ENCODE measurements at regions not wholly inside any gene's neighbourhood (a gene's known extent, or its start where the extent isn't known, plus 50 kb on each side); places are given as distances from the start of the nearest gene placed in this dataset.

DNA sequence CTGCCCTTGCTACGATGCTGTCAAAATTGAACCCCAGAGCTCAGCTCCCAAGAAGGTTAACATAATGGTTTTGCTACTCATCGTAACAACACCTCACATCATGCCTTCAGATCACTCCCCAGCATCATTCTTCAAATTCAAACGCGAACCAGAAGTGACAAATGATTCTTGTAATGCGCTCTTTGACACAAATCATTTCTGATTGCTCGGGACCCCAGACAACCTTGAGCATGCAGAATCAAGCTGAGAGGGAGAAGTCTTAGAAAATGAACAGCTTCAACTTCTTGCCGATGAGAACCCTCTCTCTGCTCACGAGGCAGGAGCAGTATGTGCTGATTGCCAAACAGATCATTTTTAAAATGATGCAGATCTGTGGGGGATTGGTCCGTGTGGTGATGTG, 241.0 kb upstream of the ASIC2 start:
- DNase-seq = no peak
- WGBS, 4 donors = 31 to 49% (median 41%) methylated on average over 9 of the region's 9 CpGs
- Histone ChIP-seq H3K27me3 (no peaks in the 10 kb centered on the region), H3K9me3 (replicated peaks in 1 of 3) (no peaks in the 10 kb centered on the region), H3K27ac (no peak overlapping the region), H3K4me3 (no peak overlapping the region), H3K36me3 (replicated peaks in 1 of 2) (no peaks in the 10 kb centered on the region), H3K4me1 (replicated peaks in 1 of 2) (no peaks in the 10 kb centered on the region)
- TF ChIP-seq POLR2A (IDR thresholded peaks at IDR 0.05) = no peak
- TF ChIP-seq, protein P1, sequence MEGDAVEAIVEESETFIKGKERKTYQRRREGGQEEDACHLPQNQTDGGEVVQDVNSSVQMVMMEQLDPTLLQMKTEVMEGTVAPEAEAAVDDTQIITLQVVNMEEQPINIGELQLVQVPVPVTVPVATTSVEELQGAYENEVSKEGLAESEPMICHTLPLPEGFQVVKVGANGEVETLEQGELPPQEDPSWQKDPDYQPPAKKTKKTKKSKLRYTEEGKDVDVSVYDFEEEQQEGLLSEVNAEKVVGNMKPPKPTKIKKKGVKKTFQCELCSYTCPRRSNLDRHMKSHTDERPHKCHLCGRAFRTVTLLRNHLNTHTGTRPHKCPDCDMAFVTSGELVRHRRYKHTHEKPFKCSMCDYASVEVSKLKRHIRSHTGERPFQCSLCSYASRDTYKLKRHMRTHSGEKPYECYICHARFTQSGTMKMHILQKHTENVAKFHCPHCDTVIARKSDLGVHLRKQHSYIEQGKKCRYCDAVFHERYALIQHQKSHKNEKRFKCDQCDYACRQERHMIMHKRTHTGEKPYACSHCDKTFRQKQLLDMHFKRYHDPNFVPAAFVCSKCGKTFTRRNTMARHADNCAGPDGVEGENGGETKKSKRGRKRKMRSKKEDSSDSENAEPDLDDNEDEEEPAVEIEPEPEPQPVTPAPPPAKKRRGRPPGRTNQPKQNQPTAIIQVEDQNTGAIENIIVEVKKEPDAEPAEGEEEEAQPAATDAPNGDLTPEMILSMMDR (IDR thresholded peaks at IDR 0.05) = no peak
- intact Hi-C loops (cut with DNase I) = no loop called here

DNA sequence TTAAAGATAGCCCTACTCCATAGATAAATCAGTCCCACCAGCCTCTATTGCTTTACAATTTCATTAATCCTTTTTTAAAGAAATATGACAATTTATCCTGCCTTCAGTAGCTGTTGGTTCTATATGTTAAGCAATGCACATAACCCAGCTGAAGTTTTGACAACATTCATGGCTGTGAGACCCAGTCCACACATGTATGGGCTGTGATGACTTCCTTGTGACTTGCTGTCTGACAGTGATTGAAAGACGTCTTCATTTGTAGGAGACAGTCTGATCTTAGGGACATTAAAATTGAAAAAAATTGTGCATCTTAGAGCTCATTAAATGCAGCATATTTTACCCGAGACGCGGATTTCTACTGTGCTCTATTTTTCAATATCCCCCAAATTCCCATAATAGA, 252.0 kb upstream of the ASIC2 start:
- no peak for DNase-seq
- no peak for TF ChIP-seq POLR2A (IDR thresholded peaks at IDR 0.05)
- TF ChIP-seq, protein P1 (IDR thresholded peaks at IDR 0.05) = no peak
- Histone ChIP-seq H3K27ac (no peak overlapping the region), H3K4me3 (no peak overlapping the region), H3K9me3 (replicated peaks in 1 of 3) (no peaks in the 10 kb centered on the region), H3K27me3 (no peaks in the 10 kb centered on the region), H3K4me1 (replicated peaks in 1 of 2) (no peaks in the 10 kb centered on the region), H3K36me3 (replicated peaks in 1 of 2) (no peaks in the 10 kb centered on the region)
- intact Hi-C loops (cut with DNase I) = no loop called here
- 73 to 87% (median 83%) methylated on average over 4 of the region's 4 CpGs for WGBS, 4 donors

DNA sequence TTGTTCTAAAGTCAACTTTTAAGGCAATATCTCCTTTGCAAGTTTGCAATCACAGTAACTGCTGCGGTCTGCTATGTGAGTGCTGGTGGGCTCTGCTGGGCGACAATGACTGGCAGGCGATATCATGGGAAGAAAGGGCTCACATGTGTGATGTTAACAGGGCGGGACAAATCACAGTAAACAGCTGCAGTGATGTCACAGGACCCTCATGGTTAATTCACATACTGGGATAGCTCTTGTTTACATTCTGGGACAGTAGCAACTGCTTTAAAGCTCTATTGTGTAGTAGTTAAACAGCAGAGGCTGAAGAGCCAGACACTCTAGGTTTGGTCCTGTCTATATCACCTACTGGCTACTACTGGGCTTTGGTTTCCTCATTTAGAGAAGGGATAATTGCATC, 257.2 kb upstream of the ASIC2 start:
- H3K4me1 ChIP-seq (replicated peaks in 1 of 2) = no peaks in the 10 kb centered on the region
- no peaks in the 10 kb centered on the region for H3K36me3 ChIP-seq (replicated peaks in 1 of 2)
- H3K9me3 ChIP-seq (replicated peaks in 1 of 3) = no peaks in the 10 kb centered on the region
- no peak overlapping the region for H3K4me3 ChIP-seq
- TF ChIP-seq POLR2A (IDR thresholded peaks at IDR 0.05) = no peak
- TF ChIP-seq, protein P1 (IDR thresholded peaks at IDR 0.05) = no peak
- 75 to 87% (median 81%) methylated on average over 4 of the region's 4 CpGs for WGBS, 4 donors
- intact Hi-C loops (cut with DNase I) = no loop called here
- DNase-seq = no peak
- H3K27ac ChIP-seq = no peak overlapping the region
- no peaks in the 10 kb centered on the region for H3K27me3 ChIP-seq

DNA sequence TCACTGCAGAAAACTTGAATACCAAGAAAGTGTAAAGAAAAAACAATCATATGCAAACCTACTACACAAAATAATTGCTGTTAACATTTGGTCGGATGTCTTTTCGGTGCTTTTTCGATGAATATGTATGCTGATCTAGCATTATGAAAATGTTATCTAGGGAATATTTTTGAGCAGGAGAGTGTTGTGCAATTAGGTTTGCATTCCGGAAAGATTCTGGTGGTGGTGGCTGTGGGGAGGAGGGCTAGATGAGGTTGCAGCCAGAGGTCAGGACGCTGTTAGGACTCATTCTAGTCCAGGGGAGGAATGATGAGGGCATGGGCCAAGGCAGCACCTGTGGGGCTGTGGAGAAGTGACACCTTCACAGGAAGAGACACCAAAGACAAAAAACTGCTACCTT, 258.0 kb upstream of the ASIC2 start:
- H3K4me3 ChIP-seq = no peak overlapping the region
- H3K9me3 ChIP-seq (replicated peaks in 1 of 3) = no peaks in the 10 kb centered on the region
- intact Hi-C loops (cut with DNase I) = no loop called here
- H3K36me3 ChIP-seq (replicated peaks in 1 of 2) = no peaks in the 10 kb centered on the region
- 68 to 75% (median 74%) methylated on average over 5 of the region's 5 CpGs for WGBS, 4 donors
- no peak for TF ChIP-seq POLR2A (IDR thresholded peaks at IDR 0.05)
- TF ChIP-seq, protein P1 (IDR thresholded peaks at IDR 0.05) = no peak
- H3K4me1 ChIP-seq (replicated peaks in 1 of 2) = no peaks in the 10 kb centered on the region
- no peak for DNase-seq
- no peaks in the 10 kb centered on the region for H3K27me3 ChIP-seq
- H3K27ac ChIP-seq = no peak overlapping the region
